GM19043 (cell line): ENCODE measurements at regions not wholly inside any gene's neighbourhood (a gene's known extent, or its start where the extent isn't known, plus 50 kb on each side); places are given as distances from the start of the nearest gene placed in this dataset.
A peak's percentile ranks its signal among the peaks of the same experiment; 100 is the strongest.

Source experiments
- ATAC-seq: cut with Tn5 transposase; IDR thresholded peaks from one replicate; pipeline ENCODE4 v1.9.1; 2021; ENCODE audit warnings: low read depth; ENCODE audit not compliant: unreplicated experiment

GRCh38 chr2:198321522-198322088, 517.2 kb downstream of the PLCL1 start:
- no peak for ATAC-seq

DNA sequence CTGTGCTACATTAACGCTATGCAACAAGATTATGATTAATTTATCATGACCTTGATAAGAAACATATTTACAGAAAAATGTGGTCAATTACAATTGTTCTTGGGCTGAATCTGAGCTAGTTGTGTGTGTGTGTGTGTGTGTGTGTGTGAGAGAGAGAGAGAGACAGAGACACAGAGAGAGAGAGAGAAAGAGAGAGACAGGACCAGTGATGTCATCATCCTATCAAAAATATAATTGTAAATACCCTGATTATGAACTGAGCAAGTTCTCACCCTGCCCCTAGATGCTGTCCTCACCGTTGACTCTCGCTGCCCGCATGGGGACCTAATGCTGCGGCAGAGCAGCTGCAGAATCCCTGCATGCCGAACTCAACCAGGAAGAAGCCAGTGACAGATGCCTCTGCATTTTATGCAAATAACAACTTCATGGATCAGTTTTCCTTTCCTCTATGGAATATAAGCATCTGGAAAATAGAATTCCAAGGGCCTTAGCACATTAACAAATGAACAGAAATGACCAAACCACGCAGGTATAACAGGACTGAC, 512.5 kb downstream of the PLCL1 start:
- ATAC-seq: no peak

DNA sequence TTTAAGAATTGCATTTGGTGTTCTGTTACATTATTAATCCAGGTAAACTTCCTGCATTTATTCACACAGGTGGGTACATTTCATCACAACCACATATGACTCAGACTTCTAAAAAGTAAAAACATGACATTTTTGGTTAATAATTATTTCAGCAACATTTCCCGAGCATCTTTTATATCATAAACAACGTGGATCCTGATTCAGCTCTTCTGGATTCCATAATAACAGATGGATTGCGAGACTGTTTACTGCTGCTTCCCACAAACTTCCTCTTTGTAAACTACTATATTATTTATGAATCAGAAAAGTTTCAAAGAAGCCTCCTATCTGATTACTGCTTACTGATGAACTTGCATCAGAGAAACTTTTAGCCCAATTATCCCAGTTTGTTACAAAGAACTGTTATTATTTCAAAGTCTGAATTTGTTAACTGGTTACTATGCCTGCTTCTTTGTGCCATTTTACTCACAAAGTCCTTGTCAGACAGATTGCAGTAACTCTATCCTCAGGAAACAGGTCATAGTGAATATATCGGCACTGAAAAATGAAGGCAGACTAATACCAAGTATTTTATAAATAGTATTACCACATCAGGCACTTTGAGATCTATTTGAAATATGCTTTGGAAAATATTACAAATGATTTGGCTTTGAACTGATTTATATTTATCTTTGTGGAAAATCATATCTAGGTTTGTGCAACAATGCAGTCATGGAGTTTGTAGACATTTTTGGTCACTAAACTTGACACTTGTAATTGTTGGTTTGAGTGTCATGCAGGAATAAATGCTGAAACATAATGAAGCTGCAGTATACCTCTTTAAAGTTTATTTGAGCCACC, 511.6 kb downstream of the PLCL1 start:
- ATAC-seq: no peak

- no peak for ATAC-seq
These were observed 510.3 kb downstream of the PLCL1 start for GRCh38 chr2:198314559-198315153.

- no peak for ATAC-seq
These were observed 508.4 kb downstream of the PLCL1 start for GRCh38 chr2:198312596-198313483.

DNA sequence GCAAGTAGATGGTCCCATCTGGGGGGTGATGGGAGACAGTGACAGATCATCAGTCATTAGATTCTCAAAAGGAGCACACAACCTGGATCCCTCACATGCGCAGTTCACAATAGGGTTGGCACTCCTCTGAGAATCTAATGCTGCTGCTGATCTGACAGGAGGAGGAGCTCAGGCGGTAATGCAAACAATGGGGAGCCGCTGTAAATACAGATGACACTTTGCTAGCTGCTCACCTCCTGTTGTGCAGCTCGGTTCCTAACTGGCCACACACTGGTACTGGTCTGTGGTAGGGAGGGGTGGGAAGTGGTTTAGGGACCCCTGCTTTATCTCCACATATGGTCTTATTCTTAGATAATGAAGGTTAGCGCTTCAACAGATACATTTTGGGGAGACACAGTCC, 506.6 kb downstream of the PLCL1 start:
- ATAC-seq: no peak

- peak; percentile 60 for ATAC-seq
These were observed 505.4 kb downstream of the PLCL1 start for GRCh38 chr2:198309673-198310280.

GRCh38 chr2:198309081-198309480, 504.7 kb downstream of the PLCL1 start:
- ATAC-seq: no peak

DNA sequence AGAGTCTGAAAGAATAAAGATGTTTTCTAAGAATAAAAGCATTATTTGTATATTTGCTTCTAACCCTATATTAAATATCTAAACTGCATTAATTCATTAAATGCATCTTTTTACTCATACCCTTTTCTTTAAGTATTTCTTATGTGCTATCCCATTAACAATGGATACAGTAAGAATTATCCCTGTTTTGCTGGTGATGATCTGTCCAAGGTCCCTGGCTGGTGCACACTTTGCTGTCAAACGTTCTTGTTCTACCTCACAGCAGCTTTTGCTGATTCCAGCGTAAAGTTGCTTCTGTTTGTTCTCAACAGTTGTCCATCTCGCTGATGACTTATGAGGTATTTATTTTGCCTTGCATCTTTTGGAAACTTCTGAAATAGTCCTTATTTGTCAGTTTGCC, 504.0 kb downstream of the PLCL1 start:
- ATAC-seq: no peak

GRCh38 chr2:198307093-198307492, 502.7 kb downstream of the PLCL1 start:
- no peak for ATAC-seq

GRCh38 chr2:198304859-198305258, 500.5 kb downstream of the PLCL1 start:
- no peak for ATAC-seq

GRCh38 chr2:198297350-198297749, 493.0 kb downstream of the PLCL1 start:
- ATAC-seq: no peak

DNA sequence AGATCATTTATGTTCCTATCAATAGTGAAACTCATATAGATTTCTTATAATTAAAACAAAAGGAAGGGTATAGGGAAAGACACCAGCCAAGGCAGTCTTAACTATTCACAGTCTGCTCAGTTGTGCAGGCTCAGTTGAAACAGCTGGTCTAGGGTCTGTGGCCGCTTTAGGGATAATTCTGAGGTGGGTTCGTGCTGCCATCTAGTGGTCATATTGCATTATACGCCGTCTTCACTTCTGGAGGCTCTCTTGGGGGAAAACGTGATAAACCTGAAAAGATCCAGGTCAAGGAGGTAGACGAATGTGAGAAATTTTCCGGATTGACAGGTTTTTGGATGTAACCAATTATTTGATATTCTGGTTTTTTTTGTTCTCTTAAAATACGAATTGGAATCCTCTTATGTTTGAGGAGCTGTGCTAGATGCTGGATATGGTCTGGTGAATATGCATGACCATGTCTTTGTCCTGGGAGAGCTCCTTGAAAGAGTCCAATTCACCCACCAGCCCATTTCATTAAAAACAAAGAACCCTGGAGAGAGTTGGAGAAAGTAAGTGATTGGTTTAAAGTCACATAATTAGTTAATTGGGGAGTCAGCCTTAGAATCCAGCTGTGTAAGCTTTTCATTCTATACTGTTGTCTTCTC, 492.4 kb downstream of the PLCL1 start:
- ATAC-seq: peak; percentile 92

DNA sequence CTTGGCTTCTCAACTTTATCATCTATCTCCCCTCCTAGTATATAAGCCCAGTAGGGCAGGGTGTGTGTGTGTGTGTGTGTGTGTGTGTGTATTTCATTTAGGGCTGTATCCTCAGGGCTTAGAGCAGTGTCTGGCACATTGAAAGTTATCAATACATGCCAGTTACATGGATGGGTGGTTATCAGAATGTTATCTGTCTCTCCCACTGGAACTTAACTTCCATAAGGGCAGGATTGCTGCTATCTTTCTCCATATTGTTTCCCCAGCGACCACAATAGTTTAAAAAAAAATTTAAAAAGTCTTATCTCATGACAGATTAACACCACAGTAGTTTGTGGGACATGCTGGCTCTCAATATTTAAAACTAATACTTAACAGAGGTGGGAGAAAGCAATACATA, 488.9 kb downstream of the PLCL1 start:
- ATAC-seq: no peak

DNA sequence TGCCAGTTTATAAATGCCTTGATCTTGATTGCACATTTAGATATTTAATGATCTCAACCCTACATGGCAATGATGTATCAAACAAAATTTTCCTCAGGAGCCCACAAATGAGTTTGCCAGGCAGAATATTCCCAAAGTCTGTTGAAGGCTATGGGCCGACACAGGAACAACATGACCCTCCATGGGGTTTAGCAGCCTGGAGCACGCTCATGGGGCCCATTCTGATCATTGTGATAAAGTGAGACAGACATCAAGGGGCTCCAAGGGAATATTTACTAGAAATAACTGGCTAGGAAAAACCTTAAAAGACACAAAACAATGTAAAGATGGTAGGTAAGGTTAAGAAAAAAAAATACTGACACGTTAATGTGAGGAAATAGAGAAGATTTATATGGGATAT, 485.4 kb downstream of the PLCL1 start:
- no peak for ATAC-seq

DNA sequence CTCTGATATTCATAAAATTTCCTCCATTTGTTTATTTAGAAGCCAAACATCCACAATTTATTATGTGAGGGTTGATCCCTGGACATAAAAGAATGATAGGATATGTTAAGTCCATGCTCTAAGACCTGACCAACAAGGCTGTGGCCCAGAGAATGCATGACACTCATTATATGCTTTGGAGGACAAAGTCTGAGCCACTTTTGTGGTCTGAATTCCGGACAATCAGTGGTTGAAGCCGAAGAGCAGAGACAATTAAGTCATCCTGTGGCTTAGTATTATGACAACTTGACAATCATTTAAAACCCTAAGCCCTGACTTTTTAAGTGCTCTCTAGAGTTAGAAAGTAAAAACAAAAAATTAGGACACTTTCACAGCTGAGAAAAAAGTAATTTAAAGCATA, 483.3 kb downstream of the PLCL1 start:
- ATAC-seq: no peak

GRCh38 chr2:198285216-198285615, 480.8 kb downstream of the PLCL1 start:
- ATAC-seq: no peak

- ATAC-seq: no peak
These were observed 478.8 kb downstream of the PLCL1 start for GRCh38 chr2:198283146-198283545.

DNA sequence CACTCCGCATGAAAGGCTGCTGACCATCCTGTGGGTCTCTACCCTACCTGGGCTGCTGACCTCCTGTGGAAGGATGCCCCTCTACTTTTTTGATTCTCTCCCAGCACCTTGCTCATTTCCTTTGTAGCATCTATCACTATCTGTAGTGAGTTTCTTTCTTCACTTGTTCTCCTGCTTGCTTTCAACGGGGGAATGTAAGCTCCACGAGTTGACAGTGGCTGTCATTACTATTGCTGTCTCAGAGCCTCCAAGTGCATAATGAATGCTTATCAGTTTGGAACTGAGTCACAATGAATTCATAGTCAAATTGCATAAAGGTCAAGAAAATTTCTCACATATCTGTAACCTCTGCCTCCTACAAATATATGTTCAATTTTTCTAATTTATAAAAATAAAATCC, 477.7 kb downstream of the PLCL1 start:
- no peak for ATAC-seq

GRCh38 chr2:198280145-198280544, 475.8 kb downstream of the PLCL1 start:
- ATAC-seq: no peak
